DOHH2 (cell line): ENCODE measurements at regions not wholly inside any gene's neighbourhood (a gene's known extent, or its start where the extent isn't known, plus 50 kb on each side); places are given as distances from the start of the nearest gene placed in this dataset.

Experiments used
- CTCF ChIP-seq: fragments of 200-600 bp; sonication (generic); IDR thresholded peaks from one replicate; pipeline ENCODE4 v1.5.1; 2014; ENCODE audit warnings: antibody characterized with exemption, mild to moderate bottlenecking, low read depth, low read length; ENCODE audit not compliant: poor library complexity, severe bottlenecking
- EZH2phosphoT487 ChIP-seq: fragments of 200-600 bp; sonication (generic); IDR thresholded peaks from 2 replicates; pipeline ENCODE4 v1.6.1; 2017; ENCODE audit warnings: borderline replicate concordance, mild to moderate bottlenecking, antibody characterized with exemption, low read length, moderate library complexity, mixed read lengths

- no peak for TF ChIP-seq CTCF
- no peak for TF ChIP-seq EZH2phosphoT487
These were observed 1585.2 kb downstream of the EFNA5 start for GRCh38 chr5:106085556-106085955.
